OCI-LY3 (cell line): ENCODE measurements at regions not wholly inside any gene's neighbourhood (a gene's known extent, or its start where the extent isn't known, plus 50 kb on each side); places are given as distances from the start of the nearest gene placed in this dataset.

Experiments used
- EZH2phosphoT487 ChIP-seq: fragments of 200-600 bp; shearing (Covaris generic); IDR thresholded peaks from 2 replicates; pipeline ENCODE4 v1.6.1; 2018; ENCODE audit warnings: antibody characterized with exemption, mixed run types, low read depth
- TF ChIP-seq, protein P1 (sequence below): fragments of 200-600, 300-600 bp; sonication (generic); IDR thresholded peaks from 2 replicates; pipeline ENCODE4 v1.5.1; 2014; ENCODE audit warnings: antibody characterized with exemption, low read length, low read depth

DNA sequence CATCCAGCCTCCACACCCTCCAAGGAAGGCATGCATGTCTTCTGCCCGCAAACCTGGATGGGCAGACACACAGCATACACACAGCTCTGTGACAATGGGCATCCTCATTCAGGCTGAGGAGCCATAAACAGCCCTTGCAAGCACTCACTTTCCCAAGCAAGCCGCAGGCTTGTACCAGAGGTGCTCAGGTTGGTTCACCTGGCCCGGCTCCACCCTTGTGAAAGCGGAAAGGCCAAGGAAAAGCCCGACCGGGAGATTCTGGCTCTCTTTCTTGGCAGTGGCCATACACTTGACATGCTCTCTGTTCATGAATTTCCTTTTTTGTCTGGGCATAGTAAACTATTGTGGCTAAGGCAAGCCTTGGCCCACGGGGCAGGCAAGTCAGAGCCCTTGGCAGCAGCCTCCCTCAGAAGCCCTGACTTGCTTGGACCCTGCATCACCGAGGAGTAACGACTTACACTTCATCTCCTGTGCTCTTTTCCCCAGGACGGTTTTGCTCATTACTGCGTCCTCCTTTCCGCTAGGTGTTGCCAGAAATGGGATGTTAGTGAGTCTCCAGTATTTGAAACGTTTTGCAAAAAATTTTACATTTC, 74.6 kb upstream of the BNC1 start:
- TF ChIP-seq, protein P1, sequence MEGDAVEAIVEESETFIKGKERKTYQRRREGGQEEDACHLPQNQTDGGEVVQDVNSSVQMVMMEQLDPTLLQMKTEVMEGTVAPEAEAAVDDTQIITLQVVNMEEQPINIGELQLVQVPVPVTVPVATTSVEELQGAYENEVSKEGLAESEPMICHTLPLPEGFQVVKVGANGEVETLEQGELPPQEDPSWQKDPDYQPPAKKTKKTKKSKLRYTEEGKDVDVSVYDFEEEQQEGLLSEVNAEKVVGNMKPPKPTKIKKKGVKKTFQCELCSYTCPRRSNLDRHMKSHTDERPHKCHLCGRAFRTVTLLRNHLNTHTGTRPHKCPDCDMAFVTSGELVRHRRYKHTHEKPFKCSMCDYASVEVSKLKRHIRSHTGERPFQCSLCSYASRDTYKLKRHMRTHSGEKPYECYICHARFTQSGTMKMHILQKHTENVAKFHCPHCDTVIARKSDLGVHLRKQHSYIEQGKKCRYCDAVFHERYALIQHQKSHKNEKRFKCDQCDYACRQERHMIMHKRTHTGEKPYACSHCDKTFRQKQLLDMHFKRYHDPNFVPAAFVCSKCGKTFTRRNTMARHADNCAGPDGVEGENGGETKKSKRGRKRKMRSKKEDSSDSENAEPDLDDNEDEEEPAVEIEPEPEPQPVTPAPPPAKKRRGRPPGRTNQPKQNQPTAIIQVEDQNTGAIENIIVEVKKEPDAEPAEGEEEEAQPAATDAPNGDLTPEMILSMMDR: no peak
- no peak for TF ChIP-seq EZH2phosphoT487
